ENCODE measurements at regions not wholly inside any gene's neighbourhood (a gene's known extent, or its start where the extent isn't known, plus 50 kb on each side); places are given as distances from the start of the nearest gene placed in this dataset.
"Not testable (repeated sequence)": the region's sequence is repeated elsewhere in the genome, so short reads cannot be mapped to it uniquely, and the experiment has no call there.

GRCh38 chr2:215654148-215654819 lies 218.4 kb upstream of the FN1 start:
- no peak for DNase-seq (ENCODE audit: low read depth)

- DNase-seq (ENCODE audit: low read depth) = peak; percentile 60
Measured at GRCh38 chr2:215653344-215654030, 217.6 kb upstream of the FN1 start.

GRCh38 chr2:215652388-215652787 lies 216.5 kb upstream of the FN1 start:
- no peak for DNase-seq (ENCODE audit: low read depth)

- DNase-seq (ENCODE audit: low read depth) = no peak
Measured at GRCh38 chr2:215651412-215651811, 215.5 kb upstream of the FN1 start.

- DNase-seq (ENCODE audit: low read depth) = no peak
Measured at GRCh38 chr2:215644233-215644897, 208.5 kb upstream of the FN1 start.

- DNase-seq (ENCODE audit: low read depth) = no peak
Measured at GRCh38 chr2:215638687-215639086, 202.8 kb upstream of the FN1 start.

- DNase-seq (ENCODE audit: low read depth) = no peak
Measured at GRCh38 chr2:215637651-215638050, 201.8 kb upstream of the FN1 start.

GRCh38 chr2:215636816-215637215 lies 200.9 kb upstream of the FN1 start:
- no peak for DNase-seq (ENCODE audit: low read depth)

- no peak for DNase-seq (ENCODE audit: low read depth)
Measured at GRCh38 chr2:215635788-215636139, 199.9 kb upstream of the FN1 start.

- DNase-seq (ENCODE audit: low read depth) = no peak
Measured at GRCh38 chr2:215635071-215635787, 199.4 kb upstream of the FN1 start.

GRCh38 chr2:215633360-215633759 lies 197.5 kb upstream of the FN1 start:
- no peak for DNase-seq (ENCODE audit: low read depth)

- no peak for DNase-seq (ENCODE audit: low read depth)
Measured at GRCh38 chr2:215631696-215632095, 195.8 kb upstream of the FN1 start.

- DNase-seq (ENCODE audit: low read depth) = not testable (repeated sequence)
Measured at GRCh38 chr2:215630796-215631195, 194.9 kb upstream of the FN1 start.

GRCh38 chr2:215627771-215628170 lies 191.9 kb upstream of the FN1 start:
- no peak for DNase-seq (ENCODE audit: low read depth)

GRCh38 chr2:215626812-215627281 lies 191.0 kb upstream of the FN1 start:
- no peak for DNase-seq (ENCODE audit: low read depth)

GRCh38 chr2:215626063-215626462 lies 190.2 kb upstream of the FN1 start:
- no peak for DNase-seq (ENCODE audit: low read depth)

GRCh38 chr2:215625207-215625606 lies 189.3 kb upstream of the FN1 start:
- no peak for DNase-seq (ENCODE audit: low read depth)

- no peak for DNase-seq (ENCODE audit: low read depth)
Measured at GRCh38 chr2:215624423-215624829, 188.6 kb upstream of the FN1 start.

GRCh38 chr2:215622837-215623236 lies 187.0 kb upstream of the FN1 start:
- DNase-seq (ENCODE audit: low read depth) = no peak

GRCh38 chr2:215621381-215621780 lies 185.5 kb upstream of the FN1 start:
- no peak for DNase-seq (ENCODE audit: low read depth)

GRCh38 chr2:215620528-215620927 lies 184.7 kb upstream of the FN1 start:
- no peak for DNase-seq (ENCODE audit: low read depth)

- no peak for DNase-seq (ENCODE audit: low read depth)
Measured at GRCh38 chr2:215619989-215620388, 184.1 kb upstream of the FN1 start.

Measured in non-pigmented ciliary epithelial cell (primary cell).